ENCODE measurements at regions not wholly inside any gene's neighbourhood (a gene's known extent, or its start where the extent isn't known, plus 50 kb on each side); places are given as distances from the start of the nearest gene placed in this dataset.
"Not testable (repeated sequence)": the region's sequence is repeated elsewhere in the genome, so short reads cannot be mapped to it uniquely, and the experiment has no call there.

- DNase-seq: no peak
Observed at GRCh38 chr13:79907527-79907926, 426.6 kb downstream of the NDFIP2 start.

- no peak for DNase-seq
Observed at GRCh38 chr13:79906345-79906744, 425.4 kb downstream of the NDFIP2 start.

GRCh38 chr13:79905018-79905417, 424.1 kb downstream of the NDFIP2 start:
- no peak for DNase-seq

GRCh38 chr13:79904581-79904980, 423.6 kb downstream of the NDFIP2 start:
- no peak for DNase-seq

GRCh38 chr13:79901336-79901735, 420.4 kb downstream of the NDFIP2 start:
- DNase-seq: peak; percentile 82

GRCh38 chr13:79900356-79900755, 419.4 kb downstream of the NDFIP2 start:
- no peak for DNase-seq

GRCh38 chr13:79898996-79899395, 418.0 kb downstream of the NDFIP2 start:
- DNase-seq: no peak

- no peak for DNase-seq
Observed at GRCh38 chr13:79898202-79898826, 417.4 kb downstream of the NDFIP2 start.

GRCh38 chr13:79896851-79897250, 415.9 kb downstream of the NDFIP2 start:
- DNase-seq: no peak

- DNase-seq: no peak
Observed at GRCh38 chr13:79895416-79895815, 414.5 kb downstream of the NDFIP2 start.

- DNase-seq: not testable (repeated sequence)
Observed at GRCh38 chr13:79887278-79887677, 406.3 kb downstream of the NDFIP2 start.

- no peak for DNase-seq
Observed at GRCh38 chr13:79886601-79887000, 405.6 kb downstream of the NDFIP2 start.

GRCh38 chr13:79884890-79885289, 403.9 kb downstream of the NDFIP2 start:
- no peak for DNase-seq

GRCh38 chr13:79883216-79883615, 402.3 kb downstream of the NDFIP2 start:
- DNase-seq: no peak

GRCh38 chr13:79880818-79881217, 399.9 kb downstream of the NDFIP2 start:
- DNase-seq: peak; percentile 98

GRCh38 chr13:79874396-79875360, 393.7 kb downstream of the NDFIP2 start:
- DNase-seq: no peak

GRCh38 chr13:79871594-79871993, 390.6 kb downstream of the NDFIP2 start:
- no peak for DNase-seq

GRCh38 chr13:79870766-79871165, 389.8 kb downstream of the NDFIP2 start:
- DNase-seq: no peak

- no peak for DNase-seq
Observed at GRCh38 chr13:79870123-79870522, 389.2 kb downstream of the NDFIP2 start.

- no peak for DNase-seq
Observed at GRCh38 chr13:79869326-79869725, 388.4 kb downstream of the NDFIP2 start.

GRCh38 chr13:79867254-79867653, 386.3 kb downstream of the NDFIP2 start:
- DNase-seq: peak; percentile 79

- no peak for DNase-seq
Observed at GRCh38 chr13:79866436-79866835, 385.5 kb downstream of the NDFIP2 start.

- DNase-seq: no peak
Observed at GRCh38 chr13:79862515-79862914, 381.6 kb downstream of the NDFIP2 start.

GRCh38 chr13:79861731-79862130, 380.8 kb downstream of the NDFIP2 start:
- no peak for DNase-seq
